ENCODE measurements at regions not wholly inside any gene's neighbourhood (a gene's known extent, or its start where the extent isn't known, plus 50 kb on each side); places are given as distances from the start of the nearest gene placed in this dataset.

DNA sequence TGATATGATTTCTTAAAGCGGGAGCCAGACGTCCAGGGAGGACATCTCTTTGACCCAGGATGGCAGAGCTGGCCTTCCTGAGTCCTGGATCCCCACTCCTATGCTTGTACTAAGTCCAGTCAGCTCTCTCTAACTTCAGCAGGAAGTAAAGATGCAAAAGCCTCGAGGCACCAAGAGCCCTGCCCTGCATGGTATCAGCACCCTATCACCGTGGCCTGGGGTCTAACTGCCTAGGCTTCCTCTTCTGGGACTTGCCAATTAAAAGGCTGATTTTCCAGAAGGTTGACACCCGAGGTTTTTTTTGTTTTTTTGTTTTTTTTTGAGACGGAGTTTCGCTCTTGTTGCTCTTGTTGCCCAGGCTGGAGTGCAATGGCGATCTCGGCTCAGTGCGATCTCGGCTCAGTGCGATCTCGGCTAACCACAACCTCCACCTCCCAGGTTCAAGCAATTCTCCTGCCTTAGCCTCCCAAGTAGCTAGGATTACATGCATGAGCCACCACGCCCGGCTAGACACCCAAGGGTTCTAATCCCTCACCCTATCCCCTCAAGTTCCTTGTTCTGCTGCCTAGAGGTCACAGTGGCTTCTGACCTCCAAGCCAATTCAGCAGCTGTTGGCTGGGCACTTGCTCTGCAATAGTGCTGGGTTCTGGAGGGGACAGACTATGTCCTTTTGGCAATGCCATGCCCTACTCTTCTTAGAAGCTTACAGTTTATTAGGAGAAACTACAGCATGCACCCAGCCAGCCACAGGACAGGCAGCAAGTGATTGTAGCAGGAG, 50.6 kb upstream of the FTH1 start:
- TF ChIP-seq, protein P1, sequence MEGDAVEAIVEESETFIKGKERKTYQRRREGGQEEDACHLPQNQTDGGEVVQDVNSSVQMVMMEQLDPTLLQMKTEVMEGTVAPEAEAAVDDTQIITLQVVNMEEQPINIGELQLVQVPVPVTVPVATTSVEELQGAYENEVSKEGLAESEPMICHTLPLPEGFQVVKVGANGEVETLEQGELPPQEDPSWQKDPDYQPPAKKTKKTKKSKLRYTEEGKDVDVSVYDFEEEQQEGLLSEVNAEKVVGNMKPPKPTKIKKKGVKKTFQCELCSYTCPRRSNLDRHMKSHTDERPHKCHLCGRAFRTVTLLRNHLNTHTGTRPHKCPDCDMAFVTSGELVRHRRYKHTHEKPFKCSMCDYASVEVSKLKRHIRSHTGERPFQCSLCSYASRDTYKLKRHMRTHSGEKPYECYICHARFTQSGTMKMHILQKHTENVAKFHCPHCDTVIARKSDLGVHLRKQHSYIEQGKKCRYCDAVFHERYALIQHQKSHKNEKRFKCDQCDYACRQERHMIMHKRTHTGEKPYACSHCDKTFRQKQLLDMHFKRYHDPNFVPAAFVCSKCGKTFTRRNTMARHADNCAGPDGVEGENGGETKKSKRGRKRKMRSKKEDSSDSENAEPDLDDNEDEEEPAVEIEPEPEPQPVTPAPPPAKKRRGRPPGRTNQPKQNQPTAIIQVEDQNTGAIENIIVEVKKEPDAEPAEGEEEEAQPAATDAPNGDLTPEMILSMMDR (conservative IDR thresholded peaks at IDR 0.05) = no peak
- TF ChIP-seq ZFX (IDR thresholded peaks at IDR 0.05) = no peak
- H3K27ac ChIP-seq = no peak overlapping the region

Data from C4-2B (cell line).